Activated T-helper 2 cell treated with anti-CD3 and anti-CD28 coated beads, Interferon-gamma antibody, Interleukin-2, Interleukin-4, amounts not matched to agents 10 μg/mL and 5 μg/mL and 100 μg/mL, durations not matched to agents 14 hours and 24 hours and 36 hours (primary cell): ENCODE measurements at regions not wholly inside any gene's neighbourhood (a gene's known extent, or its start where the extent isn't known, plus 50 kb on each side); places are given as distances from the start of the nearest gene placed in this dataset.
"Not testable (repeated sequence)": the region's sequence is repeated elsewhere in the genome, so short reads cannot be mapped to it uniquely, and the experiment has no call there.

Experiments
- DNase-seq: peaks from one replicate; pipeline ENCODE4 v3.0.0; 2021; ENCODE audit warnings: low spot score
- H3K27ac Mint-ChIP-seq: one replicate; pipeline ENCODE4 v1.8.0; 2021; ENCODE audit warnings: mixed read lengths
- H3K27me3 Mint-ChIP-seq: one replicate; pipeline ENCODE4 v1.8.0; 2021; ENCODE audit warnings: low read depth, mixed read lengths
- H3K36me3 Mint-ChIP-seq: one replicate; pipeline ENCODE4 v1.8.0; 2021; ENCODE audit warnings: low read depth, mixed read lengths
- H3K4me1 Mint-ChIP-seq: one replicate; pipeline ENCODE4 v1.8.0; 2021; ENCODE audit warnings: low read depth, mixed read lengths
- H3K4me3 Mint-ChIP-seq: one replicate; pipeline ENCODE4 v1.8.0; 2021; ENCODE audit warnings: low read depth, mild to moderate bottlenecking, moderate library complexity, mixed read lengths
- H3K9me3 Mint-ChIP-seq: one replicate; pipeline ENCODE4 v1.8.0; 2021; ENCODE audit warnings: mixed read lengths
- intact Hi-C: fragments of 100-400 bp; cut with micrococcal nuclease; formaldehyde crosslinking; loops from one replicate; pipeline ENCODE4 v1.15.1; 2023

GRCh38 chr1:204002614-204003013, 70.3 kb upstream of the SOX13 start:
- Mint-ChIP-seq H3K36me3 (no peaks in the 10 kb centered on the region), H3K9me3 (no peaks in the 10 kb centered on the region), H3K4me1 (peaks cover 5% of the 10 kb centered on the region), H3K27me3 (peaks cover 5% of the 10 kb centered on the region), H3K27ac (no peak overlapping the region), H3K4me3 (no peak overlapping the region)
- DNase-seq, result no peak
- intact Hi-C loops, result no loop called here

GRCh38 chr1:204003536-204003935, 69.4 kb upstream of the SOX13 start:
- no peak overlapping the region for H3K27ac Mint-ChIP-seq
- intact Hi-C loops, result no loop called here
- peaks cover 5% of the 10 kb centered on the region for H3K27me3 Mint-ChIP-seq
- DNase-seq, result no peak
- H3K4me1 Mint-ChIP-seq, result peaks cover 5% of the 10 kb centered on the region
- H3K4me3 Mint-ChIP-seq, result no peak overlapping the region
- H3K36me3 Mint-ChIP-seq, result no peaks in the 10 kb centered on the region
- no peaks in the 10 kb centered on the region for H3K9me3 Mint-ChIP-seq

GRCh38 chr1:204011426-204011825, 61.5 kb upstream of the SOX13 start:
- H3K9me3 Mint-ChIP-seq, result no peaks in the 10 kb centered on the region
- H3K4me3 Mint-ChIP-seq, result no peak overlapping the region
- no peaks in the 10 kb centered on the region for H3K4me1 Mint-ChIP-seq
- intact Hi-C loops, result no loop called here
- no peak overlapping the region for H3K27ac Mint-ChIP-seq
- no peaks in the 10 kb centered on the region for H3K36me3 Mint-ChIP-seq
- DNase-seq, result no peak
- no peaks in the 10 kb centered on the region for H3K27me3 Mint-ChIP-seq

GRCh38 chr1:204013052-204013451, 59.9 kb upstream of the SOX13 start:
- no peak for DNase-seq
- H3K4me1 Mint-ChIP-seq, result no peaks in the 10 kb centered on the region
- H3K27me3 Mint-ChIP-seq, result peaks cover 8% of the 10 kb centered on the region
- no peak overlapping the region for H3K27ac Mint-ChIP-seq
- no peaks in the 10 kb centered on the region for H3K36me3 Mint-ChIP-seq
- intact Hi-C loops, result no loop called here
- no peaks in the 10 kb centered on the region for H3K9me3 Mint-ChIP-seq
- no peak overlapping the region for H3K4me3 Mint-ChIP-seq

- H3K9me3 Mint-ChIP-seq, result no peaks in the 10 kb centered on the region
- H3K4me1 Mint-ChIP-seq, result no peaks in the 10 kb centered on the region
- H3K4me3 Mint-ChIP-seq, result no peak overlapping the region
- no peak overlapping the region for H3K27ac Mint-ChIP-seq
- DNase-seq, result no peak
- intact Hi-C loops, result no loop called here
- no peaks in the 10 kb centered on the region for H3K36me3 Mint-ChIP-seq
- peaks cover 13% of the 10 kb centered on the region for H3K27me3 Mint-ChIP-seq
Observed at GRCh38 chr1:204014336-204014735, 58.6 kb upstream of the SOX13 start.

GRCh38 chr1:204014961-204015360, 58.0 kb upstream of the SOX13 start:
- intact Hi-C loops, H3K4me1 Mint-ChIP-seq, H3K9me3 Mint-ChIP-seq, H3K36me3 Mint-ChIP-seq, DNase-seq, H3K4me3 Mint-ChIP-seq, H3K27ac Mint-ChIP-seq: not testable (repeated sequence)
- H3K27me3 Mint-ChIP-seq, result peaks cover 14% of the 10 kb centered on the region

- Mint-ChIP-seq H3K27me3 (peaks cover 16% of the 10 kb centered on the region), H3K4me1 (no peaks in the 10 kb centered on the region), H3K27ac (no peak overlapping the region), H3K36me3 (no peaks in the 10 kb centered on the region), H3K4me3 (no peak overlapping the region), H3K9me3 (no peaks in the 10 kb centered on the region)
- intact Hi-C loops, result no loop called here
- no peak for DNase-seq
Observed at GRCh38 chr1:204017032-204017431, 55.9 kb upstream of the SOX13 start.

- Mint-ChIP-seq H3K4me3 (no peak overlapping the region), H3K4me1 (no peaks in the 10 kb centered on the region), H3K9me3 (no peaks in the 10 kb centered on the region), H3K36me3 (no peaks in the 10 kb centered on the region), H3K27me3 (peaks cover 16% of the 10 kb centered on the region), H3K27ac (no peak overlapping the region)
- intact Hi-C loops, result no loop called here
- DNase-seq, result no peak
Observed at GRCh38 chr1:204018460-204018859, 54.5 kb upstream of the SOX13 start.
